ENCODE measurements at regions not wholly inside any gene's neighbourhood (a gene's known extent, or its start where the extent isn't known, plus 50 kb on each side); places are given as distances from the start of the nearest gene placed in this dataset.

GRCh38 chr2:155115846-155116245, 417.4 kb downstream of the KCNJ3 start:
- Histone ChIP-seq H4K8ac (ENCODE audit: extremely low read depth, insufficient read depth, low read length) (no peak overlapping the region), H2BK12ac (ENCODE audit: low read depth, low read length) (no peak overlapping the region), H2BK20ac (ENCODE audit: low read length) (no peak overlapping the region), H3K23ac (ENCODE audit: insufficient read length) (no peak overlapping the region), H3K23me2 (ENCODE audit: low read depth, low read length) (no peaks in the 10 kb centered on the region), H2AK5ac (ENCODE audit: low read depth, low read length) (no peak overlapping the region), H3K79me1 (ENCODE audit: low read depth, low read length) (no peaks in the 10 kb centered on the region), H3K4me1 (replicated peaks in 1 of 4; ENCODE audit: control insufficient read depth in 3 of 4, insufficient read depth in 4 of 4, low read length in 3 of 4) (no peaks in the 10 kb centered on the region), H3K18ac (ENCODE audit: extremely low read depth, low read length) (no peak overlapping the region), H4K20me1 (replicated peaks in 1 of 2; ENCODE audit: control insufficient read depth in 1 of 2, insufficient read depth in 2 of 2, low read length in 2 of 2) (no peaks in the 10 kb centered on the region), H2BK120ac (replicated peaks; ENCODE audit: low read depth, low read length) (no peak overlapping the region), H3K27me3 (replicated peaks in 1 of 4; ENCODE audit: control insufficient read depth in 3 of 4, extremely low read depth in 1 of 4, insufficient read depth in 3 of 4, low read length in 3 of 4) (no peaks in the 10 kb centered on the region), H4K91ac (replicated peaks; ENCODE audit: insufficient read length, low read length) (no peak overlapping the region), H2BK5ac (ENCODE audit: low read depth, low read length) (no peak overlapping the region), H3K27ac (ENCODE audit: low read depth, low read length) (no peak overlapping the region), H3K4me2 (ENCODE audit: insufficient read depth in 1 of 2, low read depth in 2 of 2, low read length in 2 of 2) (no peak overlapping the region), H3K36me3 (ENCODE audit: control insufficient read depth in 2 of 4, insufficient read depth in 4 of 4, low read length in 3 of 4) (no peaks in the 10 kb centered on the region), H3K9ac (replicated peaks in 1 of 4; ENCODE audit: extremely low read depth in 1 of 4, low read depth in 3 of 4, low read length in 3 of 4) (no peak overlapping the region), H3K56ac (replicated peaks; ENCODE audit: insufficient read length, low read depth, low read length) (no peak overlapping the region), H2AFZ (ENCODE audit: low read length) (peak overlapping the region; percentile 83), H3K9me3 (ENCODE audit: insufficient read depth in 2 of 2, low read depth in 1 of 2, low read length in 1 of 2) (no peaks in the 10 kb centered on the region), H3K79me2 (ENCODE audit: control insufficient read depth in 1 of 2, insufficient read depth in 2 of 2, low read length in 2 of 2) (no peaks in the 10 kb centered on the region), H3K4ac (replicated peaks; ENCODE audit: insufficient read length, low read depth, low read length) (no peak overlapping the region), H3K14ac (ENCODE audit: insufficient read length) (no peak overlapping the region), H4K5ac (ENCODE audit: insufficient read length, low read depth, low read length) (no peak overlapping the region), H3K4me3 (ENCODE audit: extremely low read depth in 1 of 4, insufficient read depth in 2 of 4, low read depth in 3 of 4, low read length in 4 of 4) (no peak overlapping the region), H2BK15ac (ENCODE audit: low read length) (no peak overlapping the region)
- FAIRE-seq, result no peak
- CTCF ChIA-PET (ENCODE audit: partially characterized antibody), result no interaction called here
- POLR2A ChIA-PET (ENCODE audit: partially characterized antibody), result no interaction called here
- WGBS, 2 experiments (ENCODE audit: extremely low coverage in 1 of 2, insufficient coverage in 1 of 2, insufficient read length in 1 of 2, insufficient replicate concordance in 2 of 2, low coverage in 1 of 2, low lambda C conversion rate in 2 of 2, missing lambda C conversion rate in 1 of 2), result 100% methylated on average over 1 of the region's 1 CpG; no CpG with 5 or more reads in 1 of the 2 experiments
- TF ChIP-seq TCF12 (IDR thresholded peaks at IDR 0.05; ENCODE audit: low read depth, low read length) (no peak), BCL11A (IDR thresholded peaks at IDR 0.05; ENCODE audit: low read depth in 2 of 2, low read length in 2 of 2) (no peak), KDM1A (IDR thresholded peaks at IDR 0.05; ENCODE audit: borderline replicate concordance, low read length) (no peak), NRF1 (IDR thresholded peaks at IDR 0.05; ENCODE audit: low read depth, low read length) (no peak), SP1 (IDR thresholded peaks at IDR 0.05; ENCODE audit: low read depth, low read length) (no peak), USF2 (IDR thresholded peaks at IDR 0.05; ENCODE audit: low read length) (no peak), RNF2 (IDR thresholded peaks at IDR 0.05; ENCODE audit: borderline replicate concordance, low read depth, low read length, missing control alignments, poor library complexity, severe bottlenecking) (no peak), KDM5A (IDR thresholded peaks at IDR 0.05; ENCODE audit: low read length) (no peak), TEAD4 (IDR thresholded peaks at IDR 0.05; ENCODE audit: low read depth, low read length) (no peak), FOSL1 (IDR thresholded peaks at IDR 0.05; ENCODE audit: insufficient read depth, low read depth, low read length) (no peak), JUND (IDR thresholded peaks at IDR 0.05; ENCODE audit: low read length) (no peak), MAFK (IDR thresholded peaks at IDR 0.05; ENCODE audit: low read depth, low read length) (no peak)
- DNase-seq (ENCODE audit: low read depth in 1 of 2, low spot score in 2 of 2), result no peak

Data from H1 (cell line).